Iris pigment epithelial cell (primary cell): ENCODE measurements at regions not wholly inside any gene's neighbourhood (a gene's known extent, or its start where the extent isn't known, plus 50 kb on each side); places are given as distances from the start of the nearest gene placed in this dataset.

Experiments used
- DNase-seq: peaks from one replicate; pipeline ENCODE4 v3.0.0-alpha.2; 2011; ENCODE audit warnings: low read depth

GRCh38 chr5:89728750-89729149 lies 680.8 kb downstream of the CETN3 start:
- peak; percentile 31 for DNase-seq

GRCh38 chr5:89728134-89728533 lies 681.4 kb downstream of the CETN3 start:
- no peak for DNase-seq

GRCh38 chr5:89724379-89725095 lies 685.0 kb downstream of the CETN3 start:
- DNase-seq, result no peak

- peak; percentile 8 for DNase-seq
Observed at GRCh38 chr5:89723907-89724306, 685.6 kb downstream of the CETN3 start.

GRCh38 chr5:89722538-89722937 lies 687.0 kb downstream of the CETN3 start:
- no peak for DNase-seq

- no peak for DNase-seq
Observed at GRCh38 chr5:89721931-89722330, 687.6 kb downstream of the CETN3 start.

- DNase-seq, result no peak
Observed at GRCh38 chr5:89721353-89721752, 688.2 kb downstream of the CETN3 start.

GRCh38 chr5:89712134-89712700 lies 697.3 kb downstream of the CETN3 start:
- DNase-seq, result no peak

GRCh38 chr5:89711526-89711925 lies 698.0 kb downstream of the CETN3 start:
- DNase-seq, result no peak

GRCh38 chr5:89710006-89710405 lies 699.5 kb downstream of the CETN3 start:
- no peak for DNase-seq

GRCh38 chr5:89707891-89708290 lies 701.7 kb downstream of the CETN3 start:
- no peak for DNase-seq

GRCh38 chr5:89706731-89707130 lies 702.8 kb downstream of the CETN3 start:
- no peak for DNase-seq

GRCh38 chr5:89703817-89704216 lies 705.7 kb downstream of the CETN3 start:
- DNase-seq, result no peak

- DNase-seq, result no peak
Observed at GRCh38 chr5:89698028-89698427, 711.5 kb downstream of the CETN3 start.

- no peak for DNase-seq
Observed at GRCh38 chr5:89697581-89697980, 712.0 kb downstream of the CETN3 start.

- no peak for DNase-seq
Observed at GRCh38 chr5:89695371-89695770, 714.2 kb downstream of the CETN3 start.

GRCh38 chr5:89694026-89694550 lies 715.5 kb downstream of the CETN3 start:
- no peak for DNase-seq

GRCh38 chr5:89690331-89690730 lies 719.2 kb downstream of the CETN3 start:
- DNase-seq, result no peak

- DNase-seq, result no peak
Observed at GRCh38 chr5:89686081-89686765, 723.3 kb downstream of the CETN3 start.

GRCh38 chr5:89676634-89677033 lies 732.9 kb downstream of the CETN3 start:
- DNase-seq, result no peak

GRCh38 chr5:89673019-89673418 lies 736.5 kb downstream of the CETN3 start:
- no peak for DNase-seq

GRCh38 chr5:89668821-89669220 lies 740.7 kb downstream of the CETN3 start:
- DNase-seq, result no peak

- no peak for DNase-seq
Observed at GRCh38 chr5:89662499-89662898, 747.1 kb downstream of the CETN3 start.
